Sigmoid colon (tissue), 6 donors: ENCODE measurements at regions not wholly inside any gene's neighbourhood (a gene's known extent, or its start where the extent isn't known, plus 50 kb on each side); places are given as distances from the start of the nearest gene placed in this dataset.

Experiments used
- DNase-seq: peaks from one replicate; pipeline ENCODE4 v3.0.0-alpha.2; 2019
- H3K27ac ChIP-seq, 4 donors: fragments of 200-600 bp; sonication (generic); one replicate each; pipeline ENCODE4 v1.5.1; 2016 to 2019; ENCODE audit warnings: mild to moderate bottlenecking in 1 of 4
- H3K27me3 ChIP-seq, 3 donors: fragments of 200-600 bp; sonication (generic); one replicate each; pipeline ENCODE4 v1.5.1; 2019; ENCODE audit warnings: mild to moderate bottlenecking in 1 of 3
- H3K36me3 ChIP-seq, 4 donors: fragments of 200-600 bp; sonication (generic); one replicate each; pipeline ENCODE4 v1.5.1; 2016 to 2019
- H3K4me1 ChIP-seq, 4 donors: fragments of 200-600 bp; sonication (generic); one replicate each; pipeline ENCODE4 v1.5.1; 2017 to 2019
- H3K4me3 ChIP-seq, 4 donors: fragments of 200-600 bp; sonication (generic); one replicate each; pipeline ENCODE4 v1.5.1; 2017 to 2019; ENCODE audit warnings: mild to moderate bottlenecking in 2 of 4, moderate library complexity in 1 of 4
- H3K9me3 ChIP-seq, 4 donors: fragments of 200-600 bp in 3 of 4; sonication (generic) in 3 of 4; one replicate each; pipeline versions ENCODE4 v1.5.1 to v1.6.1; 2013 to 2019
- CTCF ChIP-seq, 4 experiments: fragments of 450-650 bp in 3 of 4; fragments of 200-600 bp in 1 of 4; IDR thresholded peaks; one replicate each; pipeline ENCODE4 v1.5.1; 2016 to 2019; ENCODE audit warnings: antibody characterized with exemption in 4 of 4, mild to moderate bottlenecking in 3 of 4, moderate library complexity in 2 of 4
- EP300 ChIP-seq, 4 donors: sonication (generic); formaldehyde crosslinking; IDR thresholded peaks; one replicate each; pipeline ENCODE4 v1.6.1; 2017; ENCODE audit warnings: antibody characterized with exemption in 4 of 4
- POLR2A ChIP-seq, 2 donors: fragments of 450-650 bp; IDR thresholded peaks; one replicate each; pipeline ENCODE4 v1.6.1; 2016; ENCODE audit warnings: antibody characterized with exemption in 2 of 2, mild to moderate bottlenecking in 2 of 2, moderate library complexity in 2 of 2
- POLR2AphosphoS5 ChIP-seq, 4 donors: sonication (generic); formaldehyde crosslinking; IDR thresholded peaks; one replicate each; pipeline ENCODE4 v1.6.1; 2017; ENCODE audit warnings: antibody characterized with exemption in 4 of 4
- WGBS, 2 donors: extraction: QIAGEN DNeasy Blood & Tissue Kit; methylation state at CpG; one replicate each; pipeline ENCODE4 v1.1.7; 2013; 5-methylcytosine and 5-hydroxymethylcytosine counted together
- intact Hi-C: fragments of 100-400 bp; cut with DNase I; formaldehyde crosslinking; loops from one replicate; pipeline ENCODE4 v1.15.1; 2023
- donor health status: healthy with polysubstance abuse.
- donor health status: healthy.

- TF ChIP-seq EP300 (IDR thresholded peaks at IDR 0.05) = no peak
- no peak for TF ChIP-seq CTCF (IDR thresholded peaks at IDR 0.05)
- TF ChIP-seq POLR2AphosphoS5 (IDR thresholded peaks at IDR 0.05) = no peak
- no peak for TF ChIP-seq POLR2A (IDR thresholded peaks at IDR 0.05)
- DNase-seq = no peak
- Histone ChIP-seq H3K27ac (no peak overlapping the region), H3K27me3 (no peaks in the 10 kb centered on the region), H3K4me1 (no peaks in the 10 kb centered on the region), H3K9me3 (no peaks in the 10 kb centered on the region), H3K36me3 (no peaks in the 10 kb centered on the region), H3K4me3 (no peak overlapping the region)
- 31 to 45% methylated on average over 2 of the region's 2 CpGs for WGBS, 2 donors
- intact Hi-C loops = no loop called here
Observed at GRCh38 chr2:122114421-122114820, 359.0 kb downstream of the TSN start.

- 89 to 96% methylated on average over 2 of the region's 2 CpGs for WGBS, 2 donors
- intact Hi-C loops = no loop called here
- no peaks in the 10 kb centered on the region for H3K4me1 ChIP-seq
Observed at GRCh38 chr2:122117371-122117770, 361.9 kb downstream of the TSN start.

GRCh38 chr2:122129399-122129798, 373.9 kb downstream of the TSN start:
- Histone ChIP-seq H3K9me3 (peaks cover 0 to 16% (median 13%) of the 10 kb centered on the region in 4 donors), H3K27ac (no peak overlapping the region), H3K4me1 (no peaks in the 10 kb centered on the region), H3K36me3 (no peaks in the 10 kb centered on the region), H3K4me3 (no peak overlapping the region), H3K27me3 (no peaks in the 10 kb centered on the region)
- intact Hi-C loops = no loop called here
- WGBS, 2 donors = 88 to 90% methylated on average over 1 of the region's 1 CpG
- TF ChIP-seq CTCF (IDR thresholded peaks at IDR 0.05) (no peak), POLR2AphosphoS5 (IDR thresholded peaks at IDR 0.05) (no peak), POLR2A (IDR thresholded peaks at IDR 0.05) (no peak)
- DNase-seq = no peak

More at GRCh38 chr2:122117371-122117770, 361.9 kb downstream of the TSN start:
- no peaks in the 10 kb centered on the region for H3K27me3 ChIP-seq
- peaks cover 0 to 2% (median 0%) of the 10 kb centered on the region in 4 donors for H3K9me3 ChIP-seq
- no peak for DNase-seq
- no peaks in the 10 kb centered on the region for H3K36me3 ChIP-seq
- TF ChIP-seq EP300 (IDR thresholded peaks at IDR 0.05) (no peak), POLR2A (IDR thresholded peaks at IDR 0.05) (no peak), POLR2AphosphoS5 (IDR thresholded peaks at IDR 0.05) (no peak)
- H3K4me3 ChIP-seq = no peak overlapping the region
- H3K27ac ChIP-seq = no peak overlapping the region

DNA sequence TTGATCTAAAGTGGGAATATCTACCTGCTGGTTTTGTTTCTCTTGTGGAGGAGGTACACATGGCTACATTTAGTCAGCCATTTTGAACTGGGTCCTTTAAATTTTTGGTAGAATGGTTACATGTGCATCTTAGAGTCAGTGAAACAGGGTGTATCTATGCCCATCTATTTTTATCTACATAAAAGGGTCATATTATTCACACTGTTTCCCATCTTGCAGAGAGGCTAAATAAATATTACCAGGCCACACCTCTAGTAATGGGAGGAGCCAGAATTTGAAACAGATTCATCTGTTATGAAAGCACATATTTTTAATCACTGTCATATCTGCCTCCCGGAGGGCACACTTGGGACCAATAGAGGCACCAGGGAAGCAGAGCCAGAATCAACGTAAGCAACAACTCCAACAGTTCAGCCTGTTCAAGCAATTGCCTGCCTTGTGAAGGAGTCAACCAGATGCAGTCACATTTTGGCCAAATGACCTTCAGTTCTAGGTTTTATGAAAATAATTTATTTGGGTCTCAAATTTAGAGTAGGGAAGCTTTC, 376.8 kb downstream of the TSN start:
- WGBS, 2 donors = 42 to 69% methylated on average over 2 of the region's 2 CpGs
- no peak for DNase-seq
- intact Hi-C loops = no loop called here
- TF ChIP-seq EP300 (IDR thresholded peaks at IDR 0.05) = no peak
- TF ChIP-seq POLR2A (IDR thresholded peaks at IDR 0.05) = no peak
- no peak for TF ChIP-seq CTCF (IDR thresholded peaks at IDR 0.05)
- TF ChIP-seq POLR2AphosphoS5 (IDR thresholded peaks at IDR 0.05) = no peak
- Histone ChIP-seq H3K27ac (no peak overlapping the region), H3K27me3 (no peaks in the 10 kb centered on the region), H3K4me1 (no peaks in the 10 kb centered on the region), H3K4me3 (no peak overlapping the region), H3K9me3 (peaks cover 0 to 11% (median 8%) of the 10 kb centered on the region in 4 donors), H3K36me3 (no peaks in the 10 kb centered on the region)

DNA sequence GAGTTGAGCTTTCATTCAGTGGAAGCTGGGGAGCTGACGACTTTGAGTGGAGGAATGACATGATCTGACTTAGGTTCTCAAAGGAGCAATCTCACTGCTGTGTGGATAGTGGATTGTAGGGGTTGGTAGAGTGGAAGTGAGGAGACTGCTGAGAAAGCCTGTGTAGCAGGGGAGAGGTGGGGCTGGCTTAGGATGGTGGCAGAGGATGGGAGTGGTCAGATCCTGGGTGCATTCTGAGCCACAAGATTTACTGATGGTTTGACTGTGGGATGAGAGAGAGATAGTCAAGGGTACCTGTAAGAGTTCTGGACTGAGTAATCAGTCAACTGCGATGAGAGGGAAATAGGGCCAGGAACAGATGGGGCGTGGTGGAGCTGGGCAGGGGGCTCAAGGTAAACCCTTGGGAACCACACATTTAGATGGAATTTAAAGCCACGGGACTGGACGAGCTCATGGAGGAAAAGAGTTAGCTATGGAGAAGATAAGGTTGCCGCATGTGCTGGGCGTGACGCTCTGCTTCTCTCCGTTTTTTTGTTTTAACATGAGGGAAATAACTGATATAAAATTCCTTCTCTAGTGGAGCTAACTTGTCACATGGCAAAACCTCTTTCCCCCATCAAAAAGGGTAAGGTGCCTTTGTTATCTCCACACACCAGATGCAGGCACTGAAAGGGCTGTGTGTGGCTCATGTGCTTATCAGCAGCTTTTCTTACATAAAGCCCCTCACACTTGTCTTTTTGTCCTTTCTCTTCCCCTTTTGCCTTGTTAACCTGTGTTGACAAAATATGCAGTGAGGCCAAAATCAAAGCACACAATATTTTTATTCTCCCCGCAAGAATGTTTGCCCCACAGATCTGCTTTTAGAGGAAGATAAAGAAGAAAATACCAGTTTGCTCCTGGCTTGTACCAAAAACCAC, 379.8 kb downstream of the TSN start:
- peaks cover 0 to 5% (median 3%) of the 10 kb centered on the region in 4 donors for H3K9me3 ChIP-seq
- H3K27ac ChIP-seq = no peak overlapping the region
- no peaks in the 10 kb centered on the region for H3K4me1 ChIP-seq
- intact Hi-C loops = no loop called here
- no peaks in the 10 kb centered on the region for H3K27me3 ChIP-seq
- WGBS, 2 donors = 57 to 80% methylated on average over 10 of the region's 10 CpGs
- H3K36me3 ChIP-seq = no peaks in the 10 kb centered on the region
- H3K4me3 ChIP-seq = no peak overlapping the region
- no peak for DNase-seq
- TF ChIP-seq CTCF (IDR thresholded peaks at IDR 0.05) (no peak), EP300 (IDR thresholded peaks at IDR 0.05) (no peak)
